ENCODE measurements at regions not wholly inside any gene's neighbourhood (a gene's known extent, or its start where the extent isn't known, plus 50 kb on each side); places are given as distances from the start of the nearest gene placed in this dataset.

GRCh38 chr1:228835456-228835855, 100.2 kb downstream of the RHOU start:
- no peak overlapping the region for H2AFZ ChIP-seq (ENCODE audit: low read depth, low read length)
- no peak overlapping the region for H3K9ac ChIP-seq (ENCODE audit: low read length)
- no peak overlapping the region for H3K27ac ChIP-seq (ENCODE audit: low read length)
- H3K4me1 ChIP-seq (ENCODE audit: low read length), result peaks cover 40% of the 10 kb centered on the region
- H3K36me3 ChIP-seq (replicated peaks; ENCODE audit: low read depth, low read length), result no peaks in the 10 kb centered on the region
- H3K9me3 ChIP-seq (ENCODE audit: insufficient read depth, low read length), result no peaks in the 10 kb centered on the region
- peaks cover 66% of the 10 kb centered on the region for H3K27me3 ChIP-seq (ENCODE audit: low read depth, low read length)
- H3K4me3 ChIP-seq (ENCODE audit: low read length), result no peak overlapping the region
- peaks cover 4% of the 10 kb centered on the region; the same call in 1 of the 2 replicates for H4K20me1 ChIP-seq (ENCODE audit: insufficient read depth, low read length)
- no peaks in the 10 kb centered on the region for H3K79me2 ChIP-seq (ENCODE audit: low read length)
- H3K4me2 ChIP-seq (ENCODE audit: low read length), result no peak overlapping the region
- TF ChIP-seq, protein P1, sequence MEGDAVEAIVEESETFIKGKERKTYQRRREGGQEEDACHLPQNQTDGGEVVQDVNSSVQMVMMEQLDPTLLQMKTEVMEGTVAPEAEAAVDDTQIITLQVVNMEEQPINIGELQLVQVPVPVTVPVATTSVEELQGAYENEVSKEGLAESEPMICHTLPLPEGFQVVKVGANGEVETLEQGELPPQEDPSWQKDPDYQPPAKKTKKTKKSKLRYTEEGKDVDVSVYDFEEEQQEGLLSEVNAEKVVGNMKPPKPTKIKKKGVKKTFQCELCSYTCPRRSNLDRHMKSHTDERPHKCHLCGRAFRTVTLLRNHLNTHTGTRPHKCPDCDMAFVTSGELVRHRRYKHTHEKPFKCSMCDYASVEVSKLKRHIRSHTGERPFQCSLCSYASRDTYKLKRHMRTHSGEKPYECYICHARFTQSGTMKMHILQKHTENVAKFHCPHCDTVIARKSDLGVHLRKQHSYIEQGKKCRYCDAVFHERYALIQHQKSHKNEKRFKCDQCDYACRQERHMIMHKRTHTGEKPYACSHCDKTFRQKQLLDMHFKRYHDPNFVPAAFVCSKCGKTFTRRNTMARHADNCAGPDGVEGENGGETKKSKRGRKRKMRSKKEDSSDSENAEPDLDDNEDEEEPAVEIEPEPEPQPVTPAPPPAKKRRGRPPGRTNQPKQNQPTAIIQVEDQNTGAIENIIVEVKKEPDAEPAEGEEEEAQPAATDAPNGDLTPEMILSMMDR (IDR thresholded peaks at IDR 0.05; ENCODE audit: low read depth, low read length), result no peak
- no peak for TF ChIP-seq EZH2phosphoT487 (IDR thresholded peaks at IDR 0.05; ENCODE audit: low read depth)

DNA sequence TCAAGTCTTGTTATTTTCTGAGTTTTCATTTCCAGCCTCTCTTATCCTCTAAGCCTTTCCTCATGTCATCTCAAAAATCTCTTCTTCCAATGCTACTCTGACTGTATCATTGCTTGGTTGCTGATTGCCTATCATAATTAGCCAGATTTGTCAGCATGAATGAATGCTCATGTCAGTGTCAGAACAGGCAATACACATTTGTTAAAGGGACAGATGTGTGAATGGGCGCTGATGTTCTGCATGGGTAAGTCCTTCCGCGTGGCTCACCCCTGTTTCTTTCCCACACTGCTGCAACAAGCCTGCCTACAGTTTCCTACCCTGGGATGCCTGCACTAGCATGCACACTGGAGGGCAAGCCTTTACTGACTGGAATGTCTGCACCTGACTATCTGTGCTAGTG, 100.6 kb downstream of the RHOU start:
- Histone ChIP-seq H3K4me2 (ENCODE audit: low read length) (no peak overlapping the region), H3K27ac (ENCODE audit: low read length) (no peak overlapping the region), H3K79me2 (ENCODE audit: low read length) (no peaks in the 10 kb centered on the region), H4K20me1 (ENCODE audit: insufficient read depth, low read length) (peaks cover under 1% of the 10 kb centered on the region; the same call in 1 of the 2 replicates), H2AFZ (ENCODE audit: low read depth, low read length) (no peak overlapping the region), H3K4me3 (ENCODE audit: low read length) (no peak overlapping the region), H3K9ac (ENCODE audit: low read length) (no peak overlapping the region), H3K36me3 (replicated peaks; ENCODE audit: low read depth, low read length) (no peaks in the 10 kb centered on the region), H3K4me1 (ENCODE audit: low read length) (peaks cover 36% of the 10 kb centered on the region), H3K27me3 (ENCODE audit: low read depth, low read length) (peaks cover 62% of the 10 kb centered on the region), H3K9me3 (ENCODE audit: insufficient read depth, low read length) (no peaks in the 10 kb centered on the region)
- no peak for TF ChIP-seq EZH2phosphoT487 (IDR thresholded peaks at IDR 0.05; ENCODE audit: low read depth)

DNA sequence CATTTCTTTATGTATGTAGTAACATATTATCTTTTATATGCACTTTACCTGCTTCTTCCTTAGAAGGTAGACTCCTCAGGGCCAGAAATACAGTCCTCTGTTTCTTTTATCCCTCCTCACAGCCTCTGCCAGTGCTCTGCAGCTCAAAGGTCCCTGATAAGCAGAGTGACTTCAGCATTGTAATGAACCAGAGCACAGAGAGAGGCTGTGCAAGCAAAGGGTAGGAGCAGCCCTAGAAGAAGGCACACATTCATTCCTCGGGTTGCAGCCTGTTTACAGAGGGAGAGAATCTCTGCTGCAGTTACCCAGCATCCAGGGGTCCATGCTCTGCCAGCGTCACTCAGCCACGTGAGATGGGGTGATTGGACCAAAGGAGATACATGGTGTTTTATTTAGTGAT, 101.1 kb downstream of the RHOU start:
- no peak overlapping the region for H3K4me3 ChIP-seq (ENCODE audit: low read length)
- no peak overlapping the region for H2AFZ ChIP-seq (ENCODE audit: low read depth, low read length)
- no peaks in the 10 kb centered on the region for H3K79me2 ChIP-seq (ENCODE audit: low read length)
- no peak overlapping the region for H3K27ac ChIP-seq (ENCODE audit: low read length)
- no peaks in the 10 kb centered on the region for H3K9me3 ChIP-seq (ENCODE audit: insufficient read depth, low read length)
- TF ChIP-seq EZH2phosphoT487 (IDR thresholded peaks at IDR 0.05; ENCODE audit: low read depth), result no peak
- TF ChIP-seq, protein P1 (IDR thresholded peaks at IDR 0.05; ENCODE audit: low read depth, low read length), result no peak
- H3K36me3 ChIP-seq (replicated peaks; ENCODE audit: low read depth, low read length), result no peaks in the 10 kb centered on the region
- H3K4me1 ChIP-seq (ENCODE audit: low read length), result peaks cover 31% of the 10 kb centered on the region
- H3K9ac ChIP-seq (ENCODE audit: low read length), result no peak overlapping the region
- peaks cover 62% of the 10 kb centered on the region for H3K27me3 ChIP-seq (ENCODE audit: low read depth, low read length)
- no peak overlapping the region for H3K4me2 ChIP-seq (ENCODE audit: low read length)
- no peaks in the 10 kb centered on the region for H4K20me1 ChIP-seq (ENCODE audit: insufficient read depth, low read length)

DNA sequence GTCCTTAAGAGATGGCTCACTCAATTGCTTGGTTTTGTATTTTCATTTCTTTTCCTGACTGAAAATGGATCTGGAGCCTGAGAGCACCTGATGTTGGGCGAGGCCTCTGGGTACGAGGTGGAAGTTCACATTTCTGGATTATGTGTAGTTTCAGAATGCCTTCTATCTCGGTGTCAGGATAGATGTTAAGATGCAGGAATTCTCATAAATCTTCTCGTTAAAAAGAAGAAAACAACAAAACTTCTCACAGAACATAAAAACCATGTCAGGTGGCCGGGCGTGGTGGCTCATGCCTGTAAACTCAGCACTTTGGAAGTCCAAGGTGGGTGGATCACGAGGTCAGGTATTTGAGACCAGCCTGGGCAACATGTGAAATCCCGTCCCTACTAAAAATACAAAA, 101.8 kb downstream of the RHOU start:
- H3K36me3 ChIP-seq (replicated peaks; ENCODE audit: low read depth, low read length), result no peaks in the 10 kb centered on the region
- H2AFZ ChIP-seq (ENCODE audit: low read depth, low read length), result no peak overlapping the region
- no peak for TF ChIP-seq EZH2phosphoT487 (IDR thresholded peaks at IDR 0.05; ENCODE audit: low read depth)
- TF ChIP-seq, protein P1 (IDR thresholded peaks at IDR 0.05; ENCODE audit: low read depth, low read length), result no peak
- H3K9ac ChIP-seq (ENCODE audit: low read length), result no peak overlapping the region
- H4K20me1 ChIP-seq (ENCODE audit: insufficient read depth, low read length), result no peaks in the 10 kb centered on the region
- peaks cover 24% of the 10 kb centered on the region for H3K4me1 ChIP-seq (ENCODE audit: low read length)
- no peak overlapping the region for H3K4me3 ChIP-seq (ENCODE audit: low read length)
- H3K27ac ChIP-seq (ENCODE audit: low read length), result no peak overlapping the region
- no peaks in the 10 kb centered on the region for H3K79me2 ChIP-seq (ENCODE audit: low read length)
- H3K4me2 ChIP-seq (ENCODE audit: low read length), result no peak overlapping the region
- peaks cover 56% of the 10 kb centered on the region for H3K27me3 ChIP-seq (ENCODE audit: low read depth, low read length)
- H3K9me3 ChIP-seq (ENCODE audit: insufficient read depth, low read length), result no peaks in the 10 kb centered on the region

Data from OCI-LY3 (cell line).